Breast epithelium (tissue), 3 donors: ENCODE measurements at regions not wholly inside any gene's neighbourhood (a gene's known extent, or its start where the extent isn't known, plus 50 kb on each side); places are given as distances from the start of the nearest gene placed in this dataset.
"Not testable (repeated sequence)": the region's sequence is repeated elsewhere in the genome, so short reads cannot be mapped to it uniquely, and the experiment has no call there.

Experiments used
- POLR2A ChIP-seq: fragments of 450-650 bp; IDR thresholded peaks from one replicate; pipeline ENCODE4 v1.6.1; 2016; ENCODE audit warnings: antibody characterized with exemption, mild to moderate bottlenecking, moderate library complexity
- TF ChIP-seq, protein P1 (sequence below), 3 donors: fragments of 450-650 bp; IDR thresholded peaks; one replicate each; pipeline ENCODE4 v1.5.1; 2016 to 2017; ENCODE audit warnings: antibody characterized with exemption in 3 of 3, mild to moderate bottlenecking in 3 of 3, moderate library complexity in 3 of 3

DNA sequence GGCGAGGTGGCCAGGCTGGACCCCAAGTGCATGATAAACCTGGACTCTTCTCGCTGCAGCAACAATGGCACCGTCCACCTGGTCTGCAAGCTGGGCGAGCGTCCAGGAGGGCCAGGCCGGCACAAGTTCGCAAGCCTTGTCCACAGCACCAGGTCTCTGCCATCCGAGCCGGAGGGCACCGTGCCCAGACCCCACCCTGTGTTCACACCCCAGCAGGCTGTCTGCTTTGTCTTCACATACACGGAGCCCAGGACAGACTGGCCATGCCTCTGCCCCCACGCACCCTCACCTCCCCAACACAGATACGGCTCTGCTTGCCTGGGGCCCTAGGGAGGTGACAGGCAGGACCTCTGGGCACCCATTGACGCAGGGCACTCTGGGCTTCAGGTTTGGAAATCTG, 53.5 kb upstream of the POTEG start:
- TF ChIP-seq POLR2A = not testable (repeated sequence)
- TF ChIP-seq, protein P1, sequence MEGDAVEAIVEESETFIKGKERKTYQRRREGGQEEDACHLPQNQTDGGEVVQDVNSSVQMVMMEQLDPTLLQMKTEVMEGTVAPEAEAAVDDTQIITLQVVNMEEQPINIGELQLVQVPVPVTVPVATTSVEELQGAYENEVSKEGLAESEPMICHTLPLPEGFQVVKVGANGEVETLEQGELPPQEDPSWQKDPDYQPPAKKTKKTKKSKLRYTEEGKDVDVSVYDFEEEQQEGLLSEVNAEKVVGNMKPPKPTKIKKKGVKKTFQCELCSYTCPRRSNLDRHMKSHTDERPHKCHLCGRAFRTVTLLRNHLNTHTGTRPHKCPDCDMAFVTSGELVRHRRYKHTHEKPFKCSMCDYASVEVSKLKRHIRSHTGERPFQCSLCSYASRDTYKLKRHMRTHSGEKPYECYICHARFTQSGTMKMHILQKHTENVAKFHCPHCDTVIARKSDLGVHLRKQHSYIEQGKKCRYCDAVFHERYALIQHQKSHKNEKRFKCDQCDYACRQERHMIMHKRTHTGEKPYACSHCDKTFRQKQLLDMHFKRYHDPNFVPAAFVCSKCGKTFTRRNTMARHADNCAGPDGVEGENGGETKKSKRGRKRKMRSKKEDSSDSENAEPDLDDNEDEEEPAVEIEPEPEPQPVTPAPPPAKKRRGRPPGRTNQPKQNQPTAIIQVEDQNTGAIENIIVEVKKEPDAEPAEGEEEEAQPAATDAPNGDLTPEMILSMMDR (IDR thresholded peaks at IDR 0.05) = not testable (repeated sequence)
